Stimulated activated CD4-positive, alpha-beta T cell treated with anti-CD3 and anti-CD28 coated beads, TNF-alpha, amount 100 ng/mL, for 24 hours (primary cell): ENCODE measurements at regions not wholly inside any gene's neighbourhood (a gene's known extent, or its start where the extent isn't known, plus 50 kb on each side); places are given as distances from the start of the nearest gene placed in this dataset.
"Not testable (repeated sequence)": the region's sequence is repeated elsewhere in the genome, so short reads cannot be mapped to it uniquely, and the experiment has no call there.

ENCODE experiments used
- DNase-seq, 3 experiments: peaks; one replicate each; pipeline ENCODE4 v3.0.0-alpha.2; 2020; ENCODE audit warnings: low read depth in 3 of 3

- no peak for DNase-seq
Observed at GRCh38 chr6:119453242-119454200, 104.0 kb upstream of the MAN1A1 start.

DNA sequence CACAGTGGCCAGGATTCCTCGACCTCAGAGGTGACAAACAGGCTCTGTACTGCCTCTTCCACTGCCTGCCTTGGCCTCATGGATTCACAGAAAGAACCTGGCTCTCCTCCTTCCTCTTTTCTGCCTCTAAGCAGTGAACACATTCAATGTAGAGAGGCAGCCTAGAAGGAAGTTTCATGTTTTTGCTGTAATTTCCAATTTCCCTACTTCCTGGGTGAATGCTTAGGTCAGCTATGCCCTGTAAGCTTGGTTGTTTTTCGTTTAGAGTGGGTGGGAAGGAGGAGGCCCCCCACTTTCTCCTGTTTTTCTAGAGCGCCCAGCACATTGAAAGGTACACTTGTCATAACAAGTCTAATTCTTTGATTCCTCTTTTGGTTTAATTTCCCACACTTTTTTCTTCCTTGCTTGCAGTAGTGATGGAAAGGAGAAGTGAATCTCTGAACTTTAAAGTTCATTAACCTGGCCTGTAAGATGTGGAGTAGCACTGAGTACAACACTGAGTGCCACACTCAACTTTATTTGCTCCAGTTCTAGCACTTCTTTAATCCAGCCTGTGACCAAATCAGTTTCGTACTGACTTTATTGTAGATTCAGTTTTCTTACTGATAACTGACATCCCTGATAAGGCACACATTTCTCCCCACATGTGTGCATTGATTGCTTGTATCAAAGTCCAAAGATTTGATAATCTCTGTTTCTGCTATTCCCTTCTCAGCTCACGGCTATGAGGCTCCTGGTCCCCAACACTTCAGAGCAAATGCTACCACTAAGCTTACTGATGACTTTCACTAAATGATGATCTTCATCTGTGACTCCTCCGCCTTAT is 100.0 kb upstream of the MAN1A1 start:
- no peak for DNase-seq

DNA sequence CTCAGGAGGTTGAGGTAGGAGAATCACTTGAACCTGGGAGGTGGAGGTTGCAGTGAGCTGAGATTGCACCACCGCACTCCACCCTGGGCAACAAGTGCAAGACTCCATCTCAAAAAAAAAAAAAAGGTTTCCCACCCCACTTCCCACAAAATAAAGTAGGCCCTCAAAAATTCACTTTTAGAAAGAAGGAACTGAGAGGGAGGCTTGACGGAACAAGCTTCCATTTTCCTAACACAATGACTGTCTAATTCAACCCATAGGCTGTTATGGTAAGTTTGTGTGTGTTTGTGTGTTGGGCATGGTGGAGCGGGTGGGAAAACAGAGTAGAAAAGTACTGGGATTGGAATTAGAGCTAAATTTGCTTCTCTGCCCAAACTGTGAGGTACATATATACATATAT is 98.4 kb upstream of the MAN1A1 start:
- no peak for DNase-seq

- DNase-seq, result no peak
Observed at GRCh38 chr6:119446609-119447008, 97.0 kb upstream of the MAN1A1 start.

- no peak for DNase-seq
Observed at GRCh38 chr6:119446115-119446554, 96.6 kb upstream of the MAN1A1 start.

DNA sequence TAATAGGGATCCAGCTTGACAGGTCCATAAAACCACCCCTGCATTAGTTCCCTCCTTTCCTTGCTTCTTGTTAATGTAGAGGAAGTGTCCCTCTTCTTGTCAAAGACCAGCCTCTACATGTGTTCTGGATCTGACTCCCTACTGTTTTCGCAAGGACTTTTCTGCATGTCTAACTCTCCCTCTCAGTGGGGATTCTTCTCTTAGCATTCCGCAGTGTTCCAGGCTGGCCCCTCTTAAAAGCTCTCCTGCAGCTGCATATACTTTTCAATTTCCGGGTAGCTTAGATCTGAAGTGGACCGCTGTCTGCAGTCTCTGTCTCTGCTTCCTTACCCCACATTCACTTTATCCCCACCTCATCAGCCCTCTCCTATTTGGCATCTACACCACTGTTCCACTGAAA is 96.1 kb upstream of the MAN1A1 start:
- no peak for DNase-seq

- DNase-seq, result no peak
Observed at GRCh38 chr6:119444642-119445557, 95.3 kb upstream of the MAN1A1 start.

DNA sequence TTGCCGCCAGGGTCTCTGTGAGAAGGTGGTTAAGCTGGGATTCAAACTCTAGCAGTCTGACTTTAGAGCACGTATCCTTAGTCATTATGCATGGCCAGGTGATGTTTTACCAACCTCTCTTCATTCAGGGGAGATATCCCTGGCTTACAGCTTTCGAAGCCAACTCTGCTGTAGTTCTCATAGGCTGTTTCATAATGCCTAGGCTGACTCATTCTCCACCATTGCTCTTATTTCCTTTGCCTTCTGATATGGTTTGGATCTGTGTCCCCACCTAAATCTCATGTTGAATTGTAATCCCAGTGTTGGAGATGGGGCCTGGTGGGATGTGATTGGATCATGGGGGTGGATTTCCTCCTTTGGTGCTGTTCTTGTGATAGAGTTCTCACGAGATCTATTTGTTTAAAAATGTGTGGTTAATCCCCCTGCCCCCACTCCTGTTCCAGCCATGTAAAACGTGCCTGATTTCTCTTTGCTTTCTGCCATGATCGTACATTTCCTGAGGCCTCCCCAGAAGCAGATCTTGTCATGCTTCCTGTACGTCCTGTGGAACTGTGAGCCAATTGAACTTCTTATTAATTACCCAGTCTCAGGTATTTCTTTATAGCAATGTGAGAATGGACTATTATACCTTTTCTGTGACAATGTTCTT is 94.6 kb upstream of the MAN1A1 start:
- no peak for DNase-seq

DNA sequence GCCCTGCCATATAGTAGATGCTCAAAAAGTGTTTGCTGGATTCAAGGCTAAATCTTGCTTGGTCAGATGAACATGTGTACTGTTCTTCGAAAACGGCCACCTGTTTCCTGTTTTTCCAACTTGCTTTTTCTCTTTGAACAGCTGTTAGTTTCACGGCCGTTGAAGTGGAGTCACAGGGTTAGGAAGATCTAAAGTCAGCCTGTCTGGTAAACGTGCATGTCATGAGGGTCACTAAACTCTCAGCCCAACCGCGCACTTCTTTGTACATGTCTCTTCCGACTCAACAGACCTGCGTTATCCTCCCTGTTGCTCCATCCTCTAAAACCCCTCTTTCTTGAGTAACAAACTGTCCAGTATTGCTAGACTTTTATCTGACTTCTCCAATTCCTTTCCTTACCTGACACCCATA is 93.2 kb upstream of the MAN1A1 start:
- DNase-seq, result no peak

GRCh38 chr6:119440953-119441352 is 91.4 kb upstream of the MAN1A1 start:
- DNase-seq, result no peak

GRCh38 chr6:119436583-119436982 is 87.0 kb upstream of the MAN1A1 start:
- no peak for DNase-seq

DNA sequence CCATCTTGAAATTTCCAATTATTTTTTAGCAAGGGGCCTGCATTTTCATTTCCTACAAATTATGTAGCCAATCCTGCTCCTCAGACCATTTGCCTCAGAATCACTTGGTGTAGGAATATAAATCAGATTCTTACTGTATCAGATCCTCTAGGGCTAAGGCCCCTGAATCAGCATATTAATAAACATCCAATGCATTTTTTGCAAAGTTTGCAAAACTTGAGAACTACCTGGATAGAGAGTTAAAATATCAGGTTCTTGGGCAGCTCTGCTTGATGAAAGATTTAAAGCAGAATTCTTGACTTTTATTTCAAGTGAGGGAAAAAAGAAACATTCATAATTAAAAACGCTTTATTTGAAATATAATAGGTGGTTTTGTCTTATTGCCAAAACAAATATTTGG is 82.2 kb upstream of the MAN1A1 start:
- DNase-seq, result no peak

GRCh38 chr6:119430805-119431204 is 81.2 kb upstream of the MAN1A1 start:
- DNase-seq, result no peak

GRCh38 chr6:119428633-119429032 is 79.1 kb upstream of the MAN1A1 start:
- no peak for DNase-seq

GRCh38 chr6:119426619-119427018 is 77.1 kb upstream of the MAN1A1 start:
- no peak for DNase-seq

DNA sequence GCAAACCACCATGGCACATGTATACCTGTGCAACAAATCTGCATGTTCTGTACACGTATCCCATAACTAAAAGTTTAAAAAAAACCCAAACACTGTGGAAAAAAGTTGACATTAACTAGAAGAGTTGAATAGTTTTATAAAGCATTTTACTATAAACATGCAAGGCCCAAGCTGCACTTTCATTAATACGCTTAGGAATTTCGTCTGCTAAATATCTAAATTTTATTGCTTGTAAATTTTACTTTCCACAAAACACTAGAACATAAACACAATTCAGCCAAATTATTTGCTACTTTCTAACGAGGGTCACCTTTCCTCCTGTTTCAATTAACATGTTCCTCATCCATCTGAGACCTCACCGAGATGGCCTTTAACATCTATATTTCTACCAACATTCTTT is 74.4 kb upstream of the MAN1A1 start:
- no peak for DNase-seq

DNA sequence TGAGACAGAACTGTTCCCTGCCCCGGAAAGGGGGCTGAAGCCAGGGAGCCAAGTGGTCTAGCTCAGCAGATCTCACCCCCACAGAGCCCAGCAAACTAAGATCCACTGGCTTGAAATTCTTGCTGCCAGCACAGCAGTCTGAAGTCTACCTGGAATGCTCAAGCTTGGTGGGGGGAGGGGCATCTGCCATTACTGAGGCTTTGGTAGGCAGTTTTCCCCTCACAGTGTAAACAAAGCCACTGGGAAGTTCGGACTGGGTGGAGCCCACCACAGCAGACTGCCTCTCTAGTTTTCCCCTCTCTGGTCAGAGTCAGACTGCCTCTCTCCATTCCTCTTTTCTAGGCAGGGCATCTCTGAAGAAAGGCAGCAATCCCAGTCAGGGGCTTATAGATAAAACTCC is 68.5 kb upstream of the MAN1A1 start:
- not testable (repeated sequence) for DNase-seq

DNA sequence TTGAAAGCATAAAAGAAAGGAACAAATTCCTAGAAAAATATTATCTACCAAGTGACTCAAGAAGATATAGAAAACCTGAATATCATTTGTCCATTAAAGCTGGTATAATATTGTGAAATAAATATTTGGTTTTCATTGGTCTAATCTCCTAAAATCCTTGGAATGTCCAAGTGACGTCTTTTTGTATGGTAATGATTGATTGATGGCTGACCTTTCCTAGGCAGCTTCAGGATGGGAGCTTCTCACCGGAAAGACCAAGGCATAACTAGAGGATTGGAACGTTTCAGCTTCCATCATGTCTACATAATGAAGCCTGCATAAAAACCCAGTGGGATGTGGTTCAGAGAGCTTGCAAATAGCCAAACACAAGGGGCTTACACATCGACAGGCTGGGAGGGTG is 57.6 kb upstream of the MAN1A1 start:
- no peak for DNase-seq

- not testable (repeated sequence) for DNase-seq
Observed at GRCh38 chr6:119405114-119405513, 55.6 kb upstream of the MAN1A1 start.
